Keratinocyte (primary cell): ENCODE measurements at regions not wholly inside any gene's neighbourhood (a gene's known extent, or its start where the extent isn't known, plus 50 kb on each side); places are given as distances from the start of the nearest gene placed in this dataset.
A peak's percentile ranks its signal among the peaks of the same experiment; 100 is the strongest.

Source experiments
- DNase-seq: peaks from one replicate; pipeline ENCODE4 v3.0.0-alpha.2; 2011; ENCODE audit warnings: low read depth, missing footprints, low spot score
- FAIRE-seq: peaks from 2 replicates; lab custom pipeline; 2011; peaks lifted over from hg19 to GRCh38; lab: Jason Lieb, UNC
- H2AFZ ChIP-seq: 2 replicates; pipeline ENCODE4 v1.6.0; 2012; ENCODE audit warnings: low read length, control low read depth, inconsistent platforms; ENCODE audit not compliant: control insufficient read depth
- H3K27ac ChIP-seq: 2 replicates; pipeline ENCODE4 v1.5.1; 2011; ENCODE audit warnings: low read length; ENCODE audit not compliant: control insufficient read depth, insufficient read depth
- H3K27me3 ChIP-seq: 3 replicates; pipeline ENCODE4 v1.6.0; 2011; ENCODE audit warnings: low read length; ENCODE audit not compliant: control insufficient read depth, insufficient read depth; ENCODE audit errors: extremely low read depth
- H3K36me3 ChIP-seq, 2 experiments: 2 replicates in 1 of 2; 3 replicates in 1 of 2; pipeline ENCODE4 v1.5.1; 2011; ENCODE audit warnings: low read length in 2 of 2, mild to moderate bottlenecking in 1 of 2; ENCODE audit not compliant: control insufficient read depth in 2 of 2, insufficient read depth in 2 of 2; ENCODE audit errors: extremely low read depth in 1 of 2
- H3K4me1 ChIP-seq: 3 replicates; pipeline ENCODE4 v1.5.1; 2011; ENCODE audit warnings: low read length; ENCODE audit not compliant: control insufficient read depth, insufficient read depth; ENCODE audit errors: extremely low read depth
- H3K4me2 ChIP-seq: 3 replicates; pipeline ENCODE4 v1.6.0; 2011; ENCODE audit warnings: low read depth, low read length; ENCODE audit not compliant: control insufficient read depth, insufficient read depth; ENCODE audit errors: extremely low read depth
- H3K4me3 ChIP-seq, 3 experiments: fragments of 200-600 bp in 1 of 3; sonication (generic) in 1 of 3; 2 replicates in 2 of 3; 3 replicates in 1 of 3; pipeline ENCODE4 v1.5.1; 2011 to 2016; ENCODE audit warnings: low read length in 3 of 3, mild to moderate bottlenecking in 3 of 3, control low read depth in 2 of 3, inconsistent platforms in 1 of 3, low read depth in 1 of 3, mixed read lengths in 1 of 3, mixed run types in 1 of 3, moderate library complexity in 1 of 3; ENCODE audit not compliant: control insufficient read depth in 2 of 3, insufficient read depth in 2 of 3; ENCODE audit errors: extremely low read depth in 1 of 3
- H3K79me2 ChIP-seq: 2 replicates; pipeline ENCODE4 v1.6.0; 2012; ENCODE audit warnings: low read length; ENCODE audit not compliant: control insufficient read depth, insufficient read depth
- H3K9ac ChIP-seq: 3 replicates; pipeline ENCODE4 v1.6.0; 2011; ENCODE audit warnings: low read length; ENCODE audit not compliant: control insufficient read depth, insufficient read depth; ENCODE audit errors: extremely low read depth
- H3K9me1 ChIP-seq: 3 replicates; pipeline ENCODE4 v1.6.0; 2011; ENCODE audit warnings: low read length; ENCODE audit not compliant: control insufficient read depth, insufficient read depth; ENCODE audit errors: extremely low read depth
- H3K9me3 ChIP-seq: 2 replicates; pipeline ENCODE4 v1.5.1; 2012; ENCODE audit warnings: low read depth, low read length; ENCODE audit not compliant: control insufficient read depth
- H4K20me1 ChIP-seq: 3 replicates; pipeline ENCODE4 v1.6.0; 2011; ENCODE audit warnings: low read length; ENCODE audit not compliant: control insufficient read depth, insufficient read depth; ENCODE audit errors: extremely low read depth
- CTCF ChIP-seq, 3 experiments: IDR thresholded peaks in 1 of 3; conservative IDR thresholded peaks in 1 of 3; optimal IDR thresholded peaks in 1 of 3; 2 replicates in 2 of 3; 3 replicates in 1 of 3; pipeline versions ENCODE3 to v1.5.1; 2011; ENCODE audit warnings: low read length in 3 of 3, mild to moderate bottlenecking in 3 of 3, moderate library complexity in 2 of 3, control low read depth in 1 of 3, inconsistent platforms in 1 of 3; ENCODE audit not compliant: insufficient read depth in 2 of 3; ENCODE audit errors: extremely low read depth in 1 of 3
- EZH2 ChIP-seq: IDR thresholded peaks from one replicate; pipeline ENCODE4 v1.6.1; 2012; ENCODE audit warnings: inconsistent platforms, mild to moderate bottlenecking, low read length, moderate library complexity
- dilution Hi-C: fragments of 300-500 bp; cut with MboI; formaldehyde crosslinking; loops from one replicate; pipeline ENCODE4 v1.7.0; 2020; ENCODE audit warnings: low sequenced_read_pairs; ENCODE audit not compliant: extremely low pct_ligation_motif_present

DNA sequence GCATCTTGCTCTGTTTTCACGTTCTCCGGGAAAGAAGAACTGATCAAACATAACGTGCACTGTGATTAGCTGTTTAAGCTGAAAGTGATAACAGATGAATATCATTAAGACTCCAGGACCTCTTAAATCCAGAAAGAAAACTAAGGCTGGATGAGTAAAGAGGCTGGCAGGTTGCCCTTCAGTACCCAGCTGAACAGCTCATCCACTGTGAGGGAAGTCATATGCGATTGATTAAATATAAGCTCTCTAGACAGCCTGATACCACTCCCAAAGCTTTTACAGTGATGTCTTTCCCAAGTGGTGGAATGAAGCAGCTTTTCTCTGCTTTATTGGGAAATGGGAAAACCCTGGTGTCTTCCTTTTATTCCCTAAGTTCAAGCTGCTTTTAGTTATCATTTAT is 116.9 kb downstream of the EFNB2 start:
- Histone ChIP-seq H3K27ac (no peak overlapping the region), H3K4me1 (no peaks in the 10 kb centered on the region), H3K27me3 (no peaks in the 10 kb centered on the region), H3K4me3 (no peak overlapping the region), H3K4me2 (no peak overlapping the region), H4K20me1 (no peaks in the 10 kb centered on the region), H3K9ac (no peak overlapping the region), H3K79me2 (no peaks in the 10 kb centered on the region), H3K9me3 (no peaks in the 10 kb centered on the region), H3K36me3 (no peaks in the 10 kb centered on the region), H2AFZ (no peak overlapping the region), H3K9me1 (no peaks in the 10 kb centered on the region)
- FAIRE-seq, result no peak
- dilution Hi-C loops, result no loop called here
- TF ChIP-seq EZH2 (no peak), CTCF (optimal IDR thresholded peaks at IDR 0.05 in 1 of 3, IDR thresholded peaks at IDR 0.05 in 1 of 3, conservative IDR thresholded peaks at IDR 0.05 in 1 of 3; ENCODE audit: extremely low read depth in 1 of 3, insufficient read depth in 2 of 3, low read length in 3 of 3) (no peak)
- no peak for DNase-seq

GRCh38 chr13:106417467-106418110 is 117.9 kb downstream of the EFNB2 start:
- Histone ChIP-seq H3K27ac (no peak overlapping the region), H3K79me2 (no peaks in the 10 kb centered on the region), H3K9me3 (no peaks in the 10 kb centered on the region), H3K4me2 (peak overlapping the region; percentile 7), H3K9me1 (no peaks in the 10 kb centered on the region), H3K27me3 (no peaks in the 10 kb centered on the region), H3K4me3 (no peak overlapping the region), H3K9ac (no peak overlapping the region), H3K36me3 (no peaks in the 10 kb centered on the region), H3K4me1 (no peaks in the 10 kb centered on the region), H4K20me1 (no peaks in the 10 kb centered on the region), H2AFZ (no peak overlapping the region)
- no peak for FAIRE-seq
- dilution Hi-C loops, result no loop called here
- TF ChIP-seq CTCF (optimal IDR thresholded peaks at IDR 0.05 in 1 of 3, IDR thresholded peaks at IDR 0.05 in 1 of 3, conservative IDR thresholded peaks at IDR 0.05 in 1 of 3; ENCODE audit: extremely low read depth in 1 of 3, insufficient read depth in 2 of 3, low read length in 3 of 3) (no peak), EZH2 (no peak)
- DNase-seq, result no peak
